GM19035 (cell line): ENCODE measurements at regions not wholly inside any gene's neighbourhood (a gene's known extent, or its start where the extent isn't known, plus 50 kb on each side); places are given as distances from the start of the nearest gene placed in this dataset.

Source experiments
- ATAC-seq: cut with Tn5 transposase; IDR thresholded peaks from one replicate; pipeline ENCODE4 v1.9.1; 2021; ENCODE audit not compliant: unreplicated experiment

DNA sequence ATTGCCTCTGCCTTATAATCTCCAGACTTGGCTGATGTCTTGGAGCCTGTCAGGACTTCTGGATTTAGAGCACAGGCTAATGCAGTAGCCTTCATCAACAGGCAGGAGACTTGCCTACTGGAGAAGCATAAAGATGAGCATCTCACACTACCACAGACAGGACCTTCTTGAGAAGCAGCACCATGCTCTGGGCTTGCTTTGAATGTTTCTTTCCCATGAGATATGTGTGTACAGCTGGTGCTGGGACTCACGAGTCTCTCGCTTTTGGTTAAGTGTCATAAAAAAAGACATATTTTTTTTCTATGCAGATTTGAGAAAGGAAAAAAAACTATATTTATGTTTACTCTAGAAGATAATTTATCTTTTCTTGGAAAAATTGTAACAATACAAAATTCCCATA, 671.3 kb downstream of the MRPL39 start:
- no peak for ATAC-seq

DNA sequence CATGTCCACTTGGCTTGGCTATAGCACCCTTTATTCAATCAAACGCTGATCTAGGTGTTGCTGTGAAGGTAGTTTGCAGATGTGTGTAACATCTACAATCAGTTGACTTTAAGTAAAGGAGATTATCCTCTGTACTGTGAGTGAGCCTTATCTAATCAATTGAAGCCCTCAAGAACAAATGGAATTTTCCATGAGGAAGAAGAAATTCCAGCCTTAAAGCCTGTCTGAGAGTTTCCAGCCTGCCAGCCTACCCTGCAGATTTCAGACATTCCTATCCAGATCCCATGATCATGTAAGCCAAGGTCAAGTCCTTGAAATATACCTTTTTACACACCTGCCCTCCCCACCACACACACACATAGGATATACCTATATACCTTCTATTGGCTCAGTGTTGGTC, 696.7 kb downstream of the MRPL39 start:
- ATAC-seq, result no peak

DNA sequence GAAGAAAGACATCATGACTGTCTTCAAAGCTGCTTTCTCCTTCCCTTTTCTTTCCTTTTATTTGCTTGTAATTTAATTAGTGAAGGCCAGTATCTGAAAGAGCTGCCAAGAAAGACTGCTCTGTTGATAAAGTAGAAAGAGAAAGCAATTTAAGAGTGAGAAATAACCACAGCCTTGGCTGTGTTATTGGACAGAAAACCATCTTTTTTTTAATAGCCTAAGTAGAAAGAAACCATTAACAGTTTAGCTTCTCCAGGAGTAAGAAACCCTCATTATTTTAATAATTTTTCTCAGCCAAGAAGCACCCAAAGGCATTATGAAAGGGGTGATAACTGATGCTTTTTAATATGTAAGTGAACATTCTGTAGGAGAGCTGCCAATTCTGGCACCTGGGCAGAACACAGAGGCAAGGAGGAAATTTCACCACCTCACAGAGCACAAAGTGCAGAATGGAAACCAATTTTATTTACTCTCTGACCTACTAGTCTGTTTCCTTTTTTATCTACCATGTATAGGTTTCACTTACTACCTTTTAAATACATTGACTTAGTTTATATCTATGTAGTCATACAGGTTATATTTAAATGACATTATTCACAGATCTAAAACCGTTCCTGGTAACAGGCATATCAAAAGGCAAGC, 703.2 kb downstream of the MRPL39 start:
- ATAC-seq, result no peak

DNA sequence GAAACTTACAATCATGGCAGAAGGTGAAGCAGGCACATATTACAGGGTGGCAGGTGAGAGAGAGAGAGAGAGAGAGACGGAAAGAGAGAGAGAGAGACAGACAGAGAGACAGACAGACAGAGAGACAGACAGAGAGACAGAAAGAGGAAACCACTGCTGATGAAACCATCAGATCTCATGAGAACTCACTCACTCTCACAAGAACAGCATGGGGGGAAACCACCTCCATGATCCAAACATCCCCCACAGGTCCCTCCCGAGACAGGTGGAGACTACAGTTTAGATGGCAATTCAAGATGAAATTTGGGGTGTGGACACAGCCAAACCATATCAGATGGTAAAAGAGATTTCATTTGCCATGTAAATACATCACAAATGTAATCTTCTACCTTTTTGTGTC, 708.1 kb downstream of the MRPL39 start:
- ATAC-seq, result peak; percentile 37

DNA sequence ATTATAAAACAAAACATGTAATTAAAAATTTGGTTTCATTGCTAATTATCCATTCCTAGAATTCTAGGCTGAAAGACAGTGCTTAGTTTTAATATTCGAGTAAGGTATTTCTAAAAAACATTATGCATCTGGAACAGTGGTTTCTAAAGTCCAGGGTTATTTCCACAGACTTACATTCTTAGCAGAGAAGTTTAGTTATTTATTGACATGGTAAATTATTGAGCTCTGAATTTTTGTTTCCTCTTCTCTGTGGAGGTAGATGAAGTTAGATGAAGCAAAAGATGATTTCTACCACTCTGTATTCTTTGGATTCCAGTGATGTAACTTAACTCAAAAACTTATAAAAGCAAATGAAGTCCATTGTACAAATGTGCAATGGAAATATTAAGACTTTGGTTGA, 709.4 kb downstream of the MRPL39 start:
- ATAC-seq, result no peak

DNA sequence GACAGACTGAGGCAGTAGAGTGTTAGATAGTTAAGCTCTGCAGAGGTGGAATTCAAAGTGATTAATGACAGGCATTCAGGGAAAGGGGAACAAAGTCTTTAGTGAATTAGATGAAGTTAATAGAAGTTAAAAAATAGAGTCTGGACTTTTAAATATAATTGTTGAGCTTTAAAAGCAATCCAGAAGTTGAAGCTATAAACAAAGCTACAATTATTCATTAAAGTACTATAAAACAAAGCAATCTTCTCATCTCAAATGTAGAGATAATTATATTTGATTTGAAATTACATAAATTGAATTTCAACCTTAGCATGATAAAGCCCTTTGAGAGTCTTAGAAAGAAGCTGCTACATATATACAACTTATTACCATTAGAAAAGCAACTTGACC, 710.6 kb downstream of the MRPL39 start:
- no peak for ATAC-seq

DNA sequence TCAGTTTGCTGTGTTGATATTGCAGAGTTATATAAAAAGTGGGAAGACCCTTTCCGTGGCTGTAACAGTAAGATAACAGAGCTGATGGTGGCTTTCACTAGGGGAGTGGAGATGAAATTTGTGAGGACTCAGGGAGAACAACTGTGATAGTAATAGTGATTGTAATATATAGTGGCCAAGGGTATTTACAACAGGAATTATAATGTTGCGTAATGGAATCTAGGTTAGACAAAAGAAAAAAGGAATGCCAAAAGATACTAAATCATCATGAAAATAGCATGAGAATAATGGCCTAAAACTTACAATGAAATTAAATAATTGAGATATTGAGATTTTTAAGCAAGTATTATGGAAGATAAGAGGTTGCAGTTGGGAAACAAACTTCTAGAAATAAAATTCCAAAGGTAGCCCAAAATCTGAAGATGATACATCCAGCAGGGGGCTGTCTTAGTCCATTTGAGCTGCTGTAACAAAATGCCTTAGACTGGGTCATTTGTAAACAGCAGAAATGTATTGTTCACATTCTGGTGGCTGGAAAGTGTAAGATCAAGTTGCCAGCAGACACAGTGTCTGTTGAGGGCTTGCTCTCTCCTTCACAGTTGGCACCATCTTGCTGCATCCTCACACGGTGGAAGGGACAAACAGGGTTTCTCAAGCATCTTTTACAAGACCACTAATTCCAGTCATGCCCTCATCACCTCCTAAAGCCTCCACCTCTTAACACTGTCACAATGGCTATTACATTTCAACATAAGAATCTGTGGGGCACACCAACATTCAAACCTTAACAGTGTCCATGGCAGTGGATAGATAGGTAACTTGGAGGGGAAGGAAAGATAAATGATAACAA, 711.2 kb downstream of the MRPL39 start:
- peak; percentile 65 for ATAC-seq

DNA sequence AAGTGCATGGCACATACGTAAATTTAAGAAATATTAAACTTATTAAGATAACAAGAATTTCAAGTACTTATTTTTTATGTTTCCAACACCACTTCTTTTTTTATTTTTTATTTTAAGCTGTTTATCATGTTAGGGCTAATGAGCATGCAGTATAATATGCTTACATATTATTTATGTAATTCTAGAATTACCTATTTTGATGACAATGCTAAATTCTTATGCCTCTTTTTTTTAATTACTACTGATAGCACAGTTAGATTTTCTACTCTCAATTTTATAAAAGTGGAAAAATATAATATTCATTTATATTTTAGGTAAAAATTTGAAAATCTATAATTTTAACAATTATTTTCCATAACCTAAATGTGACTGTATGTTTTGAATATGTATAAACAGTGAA, 713.0 kb downstream of the MRPL39 start:
- no peak for ATAC-seq

DNA sequence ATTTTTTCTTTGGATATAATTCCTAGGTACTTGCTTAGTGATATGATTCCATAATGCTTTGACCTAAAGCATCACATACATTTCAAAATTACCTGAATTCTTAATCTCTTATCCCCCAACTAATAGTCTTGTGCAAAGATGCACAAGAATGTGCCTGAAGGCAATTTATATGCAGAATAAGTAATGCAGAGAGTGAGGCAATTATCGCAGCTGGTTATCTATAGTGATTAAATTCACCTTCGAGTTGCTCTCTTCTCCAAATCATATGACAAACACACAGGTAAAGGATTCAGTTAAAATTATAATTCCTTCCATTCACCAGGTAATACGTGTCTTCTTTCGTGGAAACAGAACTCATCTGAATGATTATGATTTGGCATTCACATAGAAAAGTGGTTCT, 717.3 kb downstream of the MRPL39 start:
- no peak for ATAC-seq

DNA sequence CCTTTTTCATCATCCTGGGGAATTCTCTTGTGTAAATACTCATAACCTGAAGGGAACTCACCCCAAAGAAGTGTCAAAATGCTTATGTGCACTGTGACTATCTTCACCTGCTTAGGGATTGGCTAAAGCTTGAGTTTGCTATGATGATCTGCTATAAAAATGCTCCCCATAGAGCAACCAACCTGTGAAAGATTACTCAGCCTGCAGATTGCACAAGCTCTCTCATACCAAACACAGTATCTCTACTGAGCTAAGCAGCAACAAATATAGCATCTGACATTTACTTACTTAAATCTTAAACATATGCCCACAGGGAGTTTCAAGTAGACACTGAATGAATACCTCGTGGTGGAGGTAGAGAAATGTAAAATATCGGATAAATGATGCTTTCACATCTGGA, 725.8 kb downstream of the MRPL39 start:
- ATAC-seq, result no peak

DNA sequence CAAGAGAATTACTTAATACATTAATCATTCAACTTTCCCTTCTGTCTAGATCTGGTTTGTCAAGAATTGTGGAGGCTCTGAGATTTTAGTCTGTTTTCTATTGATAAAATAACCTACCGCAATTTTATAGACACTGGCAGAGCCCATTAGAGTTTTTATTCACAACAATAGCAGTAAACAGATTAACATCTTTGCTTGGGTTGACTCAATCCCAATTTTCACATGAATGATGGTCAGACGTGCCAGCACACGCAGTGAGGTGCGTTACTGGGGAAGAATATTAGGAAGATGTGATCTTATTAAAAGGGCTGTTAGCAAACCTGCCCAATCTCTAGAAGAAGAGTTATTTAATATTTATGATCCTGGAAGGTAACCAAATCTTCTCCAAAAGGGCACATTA, 736.6 kb downstream of the MRPL39 start:
- ATAC-seq, result no peak

DNA sequence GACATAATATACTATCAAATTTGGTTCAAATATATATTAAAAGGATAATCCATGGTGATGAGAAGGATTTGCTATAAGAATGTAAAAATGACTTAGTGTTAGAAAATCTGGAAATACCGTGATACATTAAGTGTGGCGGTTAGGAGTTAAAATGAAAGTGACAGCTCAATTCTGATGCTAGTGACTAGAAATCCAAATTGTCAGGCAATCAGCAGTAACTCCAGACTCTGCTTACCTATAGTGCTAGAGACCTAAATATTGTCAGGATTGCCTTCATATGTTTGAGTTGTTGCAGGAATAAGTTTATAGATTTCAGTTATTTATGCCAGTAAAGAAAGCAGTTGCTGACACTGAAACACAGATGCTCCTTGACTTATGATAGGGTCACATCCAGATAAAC, 737.4 kb downstream of the MRPL39 start:
- no peak for ATAC-seq

DNA sequence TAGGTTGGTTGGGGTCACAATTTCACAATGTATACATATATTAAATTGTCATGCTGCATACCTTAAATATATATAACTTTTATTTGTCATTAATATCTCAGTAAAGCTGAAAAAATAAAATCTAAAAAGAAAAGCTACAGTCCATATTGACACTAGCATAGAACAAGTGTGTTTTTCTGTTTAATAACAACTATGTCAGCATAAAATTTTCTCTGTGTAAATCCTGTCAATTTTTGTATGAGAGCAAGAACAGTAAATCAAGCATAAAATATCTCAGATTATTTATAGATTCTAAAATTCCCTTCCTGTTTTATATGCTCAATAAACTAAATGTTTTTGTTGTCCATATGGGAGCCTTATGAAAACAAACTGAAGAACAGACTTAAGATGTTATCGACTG, 739.2 kb downstream of the MRPL39 start:
- ATAC-seq, result no peak

DNA sequence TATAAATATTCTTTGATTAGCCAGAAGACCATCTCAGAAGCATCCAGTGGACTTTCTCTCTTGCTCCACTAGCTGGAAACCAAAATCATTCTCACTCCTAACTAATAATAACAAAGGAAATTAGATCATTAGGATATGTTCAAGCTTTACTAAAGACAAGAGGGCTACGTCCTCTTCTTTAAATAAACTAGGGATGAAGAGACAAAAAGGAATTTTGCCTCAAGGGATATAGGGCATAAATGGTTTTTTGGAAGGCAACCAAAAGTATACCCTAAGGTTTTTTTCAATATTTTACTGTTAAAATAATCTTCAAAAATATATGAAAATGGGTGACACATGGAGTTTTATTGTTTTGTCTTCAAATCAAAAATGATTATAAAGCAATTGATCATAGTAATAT, 745.8 kb downstream of the MRPL39 start:
- no peak for ATAC-seq

DNA sequence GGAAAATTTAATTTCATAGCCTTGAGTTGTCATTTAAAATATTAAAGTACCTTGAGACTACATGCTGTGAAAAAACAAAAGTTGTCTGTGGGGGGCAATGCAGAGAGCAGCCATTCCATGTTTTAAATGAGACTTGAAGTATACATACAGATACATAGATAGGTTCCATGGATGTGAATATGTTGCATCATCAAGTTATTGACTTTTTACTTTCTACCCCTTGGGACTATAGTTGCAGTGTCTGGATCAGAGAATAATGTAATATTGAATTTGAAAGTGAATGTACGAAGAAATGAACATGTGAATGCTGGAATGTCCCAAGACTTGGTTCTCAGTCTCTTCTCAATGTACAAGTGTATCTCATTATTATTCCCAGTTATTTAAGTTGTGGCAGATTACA, 751.0 kb downstream of the MRPL39 start:
- ATAC-seq, result no peak

DNA sequence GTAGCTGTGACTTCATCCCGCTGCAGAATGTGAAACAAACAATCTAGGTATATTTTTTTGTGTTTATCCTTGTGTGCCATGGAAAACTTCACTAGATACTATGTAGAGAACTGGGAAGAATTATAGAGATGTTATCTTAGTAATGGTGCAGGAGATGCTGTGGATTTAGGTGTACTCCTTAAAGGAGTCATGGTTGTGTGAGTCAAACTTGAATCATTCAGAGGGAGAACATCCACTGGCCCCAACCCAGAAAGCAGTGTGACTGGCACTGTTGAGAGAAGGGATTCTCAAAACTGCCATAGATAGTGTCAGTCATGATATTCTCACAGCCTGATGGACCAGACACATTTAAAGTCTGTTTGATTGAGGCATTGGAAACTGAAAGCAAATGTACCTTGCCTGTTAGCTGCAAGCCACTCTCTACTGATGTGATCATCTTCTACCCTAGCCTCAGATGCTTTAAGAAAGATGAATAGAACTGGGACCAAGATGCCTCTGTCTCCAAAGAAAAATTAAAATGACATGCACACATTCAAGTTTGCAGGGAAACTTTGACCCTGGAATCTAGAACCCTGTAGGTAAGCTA, 754.6 kb downstream of the MRPL39 start:
- no peak for ATAC-seq

DNA sequence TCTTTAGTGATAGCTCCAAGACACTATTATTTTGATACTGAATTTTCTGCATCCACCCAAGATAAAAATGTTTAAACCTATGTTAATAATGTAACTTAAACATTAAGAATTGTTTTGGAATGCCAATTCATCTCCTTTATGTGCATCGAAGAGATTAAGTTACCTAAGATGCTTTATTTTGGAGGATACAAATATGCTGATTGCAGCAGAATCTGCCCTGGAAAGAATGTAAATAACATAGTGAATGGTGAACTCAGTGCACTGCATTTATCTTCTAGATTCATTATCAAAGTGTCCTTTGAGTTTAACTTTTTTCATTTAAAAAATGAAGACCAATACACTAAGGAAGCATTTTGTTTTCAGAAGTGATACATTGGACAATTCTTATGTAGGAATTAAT, 757.2 kb downstream of the MRPL39 start:
- no peak for ATAC-seq

DNA sequence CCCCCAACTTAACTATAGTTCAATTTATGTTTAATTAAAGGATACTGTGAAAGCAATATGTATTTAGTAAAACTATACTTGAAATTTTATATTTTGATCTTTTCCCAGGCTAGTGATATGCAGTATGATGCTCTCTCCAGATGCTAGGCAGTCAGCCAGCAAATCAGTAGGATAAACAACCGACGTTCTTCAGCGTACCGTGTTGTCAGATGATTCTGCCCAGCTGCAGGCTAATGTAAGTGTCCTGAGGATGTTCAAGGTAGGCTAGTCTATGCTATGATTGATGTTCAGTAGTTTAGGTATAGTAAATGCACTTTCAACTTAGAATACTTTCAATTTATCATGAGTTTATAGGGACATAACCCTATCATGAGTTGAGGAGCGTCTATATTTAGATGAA, 762.6 kb downstream of the MRPL39 start:
- ATAC-seq, result no peak

DNA sequence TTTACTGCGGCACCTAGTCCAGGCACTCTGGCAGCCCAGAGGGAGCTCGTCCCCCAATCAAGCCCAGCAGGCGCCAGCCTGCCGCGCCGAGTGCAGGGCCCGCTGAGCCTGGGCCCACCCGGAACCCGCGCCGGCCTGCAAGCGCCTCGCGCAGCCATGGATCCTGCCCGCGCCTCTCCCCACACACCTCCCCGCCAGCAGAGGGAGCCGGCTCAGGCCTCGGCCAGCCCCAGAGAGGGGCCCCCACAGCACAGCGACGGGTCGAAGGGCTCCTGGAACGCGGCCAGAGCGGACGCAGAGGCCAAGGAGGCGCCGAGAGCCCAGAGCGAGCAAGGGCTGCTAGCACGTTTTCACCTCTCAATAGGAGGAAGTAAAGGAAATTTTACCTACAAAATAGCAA, 767.0 kb downstream of the MRPL39 start:
- ATAC-seq, result no peak

DNA sequence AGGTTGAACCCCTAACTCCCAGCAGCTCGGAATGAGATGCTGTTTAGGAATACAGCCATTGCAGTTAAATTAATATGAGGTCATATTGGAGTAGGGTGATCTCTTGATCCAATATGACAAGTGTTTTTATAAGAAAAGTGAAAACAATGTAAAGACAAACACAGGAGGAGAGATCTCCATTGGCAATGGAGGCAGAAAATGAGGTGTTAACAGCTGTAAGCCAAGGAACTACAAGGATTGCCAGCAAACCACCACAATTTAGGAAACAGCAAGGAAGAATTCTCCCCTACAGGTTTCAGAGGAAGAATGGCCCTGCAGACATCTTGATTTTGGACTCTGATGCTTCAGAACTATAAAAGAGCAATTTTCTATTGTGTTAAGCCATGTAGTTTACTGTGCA, 774.3 kb downstream of the MRPL39 start:
- ATAC-seq, result no peak

DNA sequence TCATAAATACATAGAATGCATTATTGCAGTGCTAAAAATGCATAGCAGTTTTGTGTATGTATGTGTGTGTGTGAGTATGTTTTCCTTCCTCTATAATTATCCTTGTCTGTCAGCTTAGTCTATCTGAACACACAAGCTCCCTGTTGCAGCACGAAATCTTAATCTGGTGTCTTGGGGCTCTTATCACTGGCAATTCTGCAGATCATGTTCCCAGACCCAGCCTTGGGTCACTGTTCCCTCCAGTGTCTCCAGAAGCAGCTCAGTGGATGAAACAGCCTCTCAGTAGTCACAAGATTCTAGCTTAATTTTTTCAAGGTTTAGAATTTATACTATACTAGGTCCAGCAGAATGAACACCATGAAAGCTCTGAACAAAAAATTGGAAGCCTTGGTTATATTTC, 777.9 kb downstream of the MRPL39 start:
- no peak for ATAC-seq

DNA sequence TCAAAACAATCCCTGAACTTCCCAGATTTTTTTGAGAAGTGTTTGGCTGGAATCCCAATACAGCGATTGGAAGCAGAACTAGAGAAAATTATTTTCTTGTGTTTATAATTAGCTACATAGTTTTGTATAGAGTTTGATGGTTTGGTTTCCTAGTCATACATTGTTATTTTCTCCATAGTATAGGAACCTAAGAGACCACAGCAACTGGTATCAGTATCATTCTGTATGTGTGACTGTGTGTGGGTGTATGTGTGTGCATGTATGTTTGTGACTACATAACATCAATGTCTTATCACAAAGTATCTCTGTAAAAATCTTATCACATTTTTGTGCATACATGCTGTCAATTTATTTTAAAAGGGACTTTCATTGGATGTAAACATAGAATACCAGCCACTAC, 780.5 kb downstream of the MRPL39 start:
- no peak for ATAC-seq
